ENCODE measurements at regions not wholly inside any gene's neighbourhood (a gene's known extent, or its start where the extent isn't known, plus 50 kb on each side); places are given as distances from the start of the nearest gene placed in this dataset.
"Not testable (repeated sequence)": the region's sequence is repeated elsewhere in the genome, so short reads cannot be mapped to it uniquely, and the experiment has no call there.

DNA sequence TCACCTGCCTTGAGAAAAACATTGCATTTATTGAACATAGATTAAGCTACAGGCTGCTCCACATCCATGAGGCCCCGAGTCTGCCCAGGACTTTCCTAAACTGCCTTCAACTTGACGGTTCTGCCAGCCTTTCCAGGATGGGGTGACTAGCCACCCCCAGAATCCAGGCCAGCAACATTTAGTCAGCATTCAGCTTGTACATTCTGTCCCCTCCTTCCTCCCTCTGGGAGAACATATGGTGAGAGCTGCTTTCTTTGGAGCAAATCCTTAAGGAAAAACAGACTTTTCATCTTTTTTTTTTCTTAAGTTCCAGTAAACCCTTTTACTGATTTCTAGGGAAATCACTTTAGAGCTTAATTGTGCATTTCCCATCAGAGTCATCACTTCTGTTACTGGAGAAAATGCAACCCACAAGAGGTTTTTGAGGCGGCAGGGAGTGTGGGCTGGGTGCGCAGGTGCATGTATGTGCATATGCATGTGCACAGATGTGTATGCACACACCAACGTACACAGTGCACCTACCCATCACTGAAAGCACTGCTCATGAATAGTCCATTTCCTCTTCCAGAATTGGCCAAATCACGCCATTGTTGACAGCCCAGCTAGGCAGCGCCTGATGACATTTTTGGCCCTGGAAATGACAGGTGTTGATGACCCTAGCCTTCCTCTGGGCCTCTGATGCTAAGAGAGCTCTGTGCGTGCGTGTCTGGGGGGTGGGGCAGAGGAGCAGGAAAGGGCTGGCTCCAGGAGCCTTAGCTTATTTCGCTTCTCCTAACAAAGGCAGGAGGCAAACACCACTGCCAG lies 145.6 kb downstream of the HSD17B3 start:
- DNase-seq = no peak

DNA sequence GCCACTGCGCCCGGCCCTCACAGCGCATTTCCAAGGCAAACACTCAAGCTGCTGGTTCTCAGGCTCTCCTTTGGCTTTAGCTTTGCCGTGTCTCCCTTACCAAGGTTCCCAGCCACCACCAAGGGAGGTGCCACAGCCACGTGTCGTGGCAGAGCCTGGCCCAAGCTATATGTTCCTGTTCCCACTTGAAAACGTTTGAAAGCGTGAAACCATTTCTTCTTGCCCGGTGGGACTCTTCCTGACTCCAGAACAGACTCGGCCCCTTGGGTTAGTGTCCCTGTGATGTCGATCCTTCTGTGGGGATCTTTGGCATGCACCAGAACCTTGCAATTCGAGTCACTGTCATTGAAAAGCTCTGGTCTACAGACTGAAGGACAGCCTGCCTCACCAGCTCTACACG lies 147.9 kb downstream of the HSD17B3 start:
- DNase-seq = no peak

DNA sequence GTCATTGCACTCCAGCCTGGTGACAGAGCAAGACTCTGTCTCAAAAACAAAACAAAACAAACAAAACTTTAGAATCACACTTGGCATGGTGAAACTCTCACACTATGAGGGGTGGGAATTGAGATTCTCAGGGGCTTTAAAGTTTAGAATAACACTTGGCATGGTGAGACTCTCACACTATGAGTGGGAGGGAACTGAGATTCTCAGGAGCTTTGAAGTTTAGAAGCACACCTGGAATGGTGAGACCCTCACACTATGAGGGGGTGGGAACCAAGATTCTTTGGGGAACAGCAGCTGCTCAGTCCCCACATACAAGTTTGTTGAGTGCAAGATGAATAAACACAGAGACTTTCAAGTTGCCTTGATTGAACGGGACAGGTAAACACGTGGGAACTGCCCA lies 149.4 kb downstream of the HSD17B3 start:
- no peak for DNase-seq

DNA sequence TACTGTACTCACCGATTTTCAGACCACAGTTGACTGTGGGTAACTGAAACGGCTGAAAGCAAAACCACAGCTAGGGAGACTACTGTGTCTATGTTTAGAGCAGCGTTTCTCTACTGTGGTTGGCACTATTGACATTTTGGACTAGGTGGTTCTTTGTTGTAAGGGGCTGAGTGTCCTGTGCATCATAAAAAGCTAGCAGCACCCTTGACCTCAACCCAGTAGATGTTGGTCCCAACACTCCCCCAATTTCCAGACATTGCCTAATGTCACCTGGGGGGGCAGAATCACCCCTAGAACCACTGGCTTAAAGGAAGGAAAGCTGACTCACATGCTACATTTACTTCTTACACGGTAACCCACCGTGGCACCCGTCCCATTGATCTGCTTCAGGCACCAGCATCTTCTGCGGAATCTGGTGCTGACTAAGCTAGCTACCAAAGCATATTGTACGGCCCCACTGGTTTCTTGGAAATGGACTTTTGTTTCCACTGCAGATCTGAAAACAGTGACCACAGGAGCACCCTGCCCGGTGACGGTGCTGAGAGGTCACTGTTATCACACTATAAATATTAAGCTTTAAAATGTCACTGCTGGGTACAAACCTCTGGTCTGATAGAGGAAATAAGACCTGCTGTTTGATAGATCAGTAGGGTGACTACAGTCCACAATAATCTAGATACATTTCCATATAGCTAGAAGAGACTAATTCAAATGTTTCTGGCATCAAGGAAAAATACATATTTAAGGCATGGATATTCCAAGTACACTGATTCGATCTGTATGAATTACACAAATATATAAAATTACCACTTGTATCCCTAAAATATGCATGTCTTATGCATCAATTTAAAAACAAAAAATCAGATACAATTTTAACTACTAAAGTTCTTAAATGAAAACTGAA lies 151.4 kb downstream of the HSD17B3 start:
- no peak for DNase-seq

DNA sequence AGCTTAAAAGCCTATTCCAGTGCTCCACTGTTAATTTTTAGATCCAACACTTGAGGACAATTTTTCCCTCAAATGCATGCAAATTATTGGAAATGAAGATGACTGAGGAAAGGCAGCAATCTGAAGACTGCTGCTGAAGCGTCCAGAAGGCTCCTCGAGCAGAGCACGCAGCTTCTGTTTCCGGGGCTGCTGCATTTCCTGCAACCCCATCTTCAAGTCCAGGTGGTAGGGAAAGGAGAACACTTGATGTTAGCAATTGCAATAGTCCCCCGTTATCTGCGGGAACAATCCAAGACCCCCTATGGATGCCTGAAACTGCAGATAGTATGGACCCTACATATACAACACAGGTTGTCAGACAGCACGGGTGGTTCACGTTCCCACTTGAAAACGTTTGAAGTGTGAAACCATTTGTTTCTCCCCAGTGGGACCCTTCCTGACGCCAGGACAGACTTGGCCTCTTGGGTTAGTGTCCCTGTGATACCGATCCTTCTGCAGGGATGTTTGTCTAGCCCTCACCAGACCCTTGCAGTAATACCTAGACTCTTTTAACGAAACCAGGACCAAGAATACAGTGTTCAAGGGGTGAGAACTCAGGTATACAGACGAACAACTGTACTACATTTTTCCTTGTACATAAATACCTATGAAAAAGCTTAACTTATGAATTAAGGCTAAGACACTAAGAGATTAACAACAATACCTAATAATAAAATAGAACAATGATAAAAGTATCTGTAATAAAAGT lies 152.3 kb downstream of the HSD17B3 start:
- no peak for DNase-seq

DNA sequence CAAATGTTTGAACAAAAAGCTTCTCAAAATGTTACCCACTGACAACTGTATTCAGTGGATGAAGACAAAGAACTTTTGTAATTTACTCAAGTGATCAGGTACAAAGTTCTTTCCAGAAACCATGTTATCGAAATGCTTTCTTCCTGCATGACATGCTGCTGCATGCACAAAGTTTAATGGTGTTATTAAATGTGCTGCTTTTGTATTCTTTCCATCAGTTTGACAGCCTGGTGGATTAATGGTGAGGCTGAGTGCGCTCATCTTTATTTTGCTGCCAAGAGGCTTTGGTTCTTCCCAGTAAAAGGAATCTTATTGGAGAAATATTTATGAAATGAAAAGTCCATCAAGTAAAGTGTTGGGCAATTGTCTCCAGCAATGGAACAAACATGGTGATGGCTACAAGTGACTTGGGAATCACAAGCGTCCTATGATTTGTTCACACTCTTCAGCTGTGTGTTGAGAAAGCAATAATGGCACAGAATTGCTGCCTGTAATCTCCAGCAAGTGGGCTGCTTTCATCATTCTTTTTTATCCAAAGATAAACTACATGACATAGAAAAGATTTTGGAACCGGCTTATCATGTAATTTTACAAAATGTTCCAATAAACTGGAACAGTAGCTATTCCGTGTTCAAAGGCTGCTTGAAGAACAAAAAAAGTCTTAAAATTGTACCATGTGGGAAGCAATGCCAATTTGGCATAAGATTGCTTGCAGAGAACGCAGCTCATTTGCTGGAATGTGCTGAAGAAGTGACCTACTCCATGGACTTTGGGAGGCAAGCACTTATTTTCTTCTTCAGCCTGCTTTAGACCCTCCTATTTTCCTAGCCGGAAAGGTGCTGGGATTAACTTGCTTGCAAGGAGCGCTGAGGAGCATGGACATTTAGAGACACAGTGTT lies 153.1 kb downstream of the HSD17B3 start:
- DNase-seq = no peak

DNA sequence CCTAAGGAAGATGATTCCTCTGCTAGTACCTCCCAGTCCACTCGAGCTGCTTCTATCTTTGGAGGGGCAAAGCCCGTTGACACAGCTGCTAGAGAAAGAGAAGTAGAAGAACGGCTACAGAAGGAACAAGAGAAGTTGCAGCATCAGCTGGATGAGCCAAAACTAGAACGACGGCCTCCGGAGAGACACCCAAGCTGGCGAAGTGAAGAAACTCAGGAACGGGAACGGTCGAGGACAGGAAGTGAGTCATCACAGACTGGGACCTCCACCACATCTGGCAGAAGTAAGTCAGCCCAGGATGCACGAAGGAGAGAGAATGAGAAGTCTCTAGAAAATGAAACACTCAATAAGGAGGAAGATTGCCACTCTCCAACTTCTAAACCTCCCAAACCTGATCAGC lies 154.9 kb downstream of the HSD17B3 start:
- DNase-seq = not testable (repeated sequence)

DNA sequence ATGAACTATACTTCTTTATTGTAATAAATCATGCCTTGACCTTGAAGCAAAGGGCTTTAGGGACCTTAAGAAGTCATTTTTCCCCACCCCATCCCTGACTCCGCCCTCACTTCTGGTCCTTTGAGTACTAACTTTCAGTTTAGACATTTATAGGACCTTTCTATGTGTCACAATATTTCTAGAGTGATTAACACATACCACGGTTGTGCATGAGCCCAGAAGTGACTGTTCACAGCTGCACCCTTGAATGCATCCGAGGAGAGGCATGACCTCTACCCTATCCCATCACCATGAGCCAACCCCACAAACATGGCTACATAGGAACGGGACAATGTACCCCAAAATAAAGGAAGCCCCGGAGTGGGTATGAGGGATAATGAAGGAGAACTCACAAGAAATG lies 160.3 kb downstream of the HSD17B3 start:
- no peak for DNase-seq

DNA sequence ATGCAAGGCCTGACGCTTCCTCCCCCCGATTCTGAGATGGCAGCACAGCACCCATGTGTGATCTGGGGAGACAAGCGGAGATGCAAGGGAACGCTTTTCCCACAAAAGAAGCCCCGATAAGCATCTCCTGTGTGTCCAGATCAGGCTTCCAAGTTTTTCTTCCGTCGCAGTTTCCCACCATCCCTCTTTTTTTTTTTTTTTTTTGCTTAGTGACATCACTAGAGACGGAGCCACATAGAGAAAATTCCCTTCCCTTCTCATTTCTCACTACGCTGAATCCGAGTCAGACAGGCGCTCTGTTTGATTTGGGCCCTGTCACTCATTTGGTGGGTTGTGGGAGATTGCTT lies 160.9 kb downstream of the HSD17B3 start:
- DNase-seq = no peak

DNA sequence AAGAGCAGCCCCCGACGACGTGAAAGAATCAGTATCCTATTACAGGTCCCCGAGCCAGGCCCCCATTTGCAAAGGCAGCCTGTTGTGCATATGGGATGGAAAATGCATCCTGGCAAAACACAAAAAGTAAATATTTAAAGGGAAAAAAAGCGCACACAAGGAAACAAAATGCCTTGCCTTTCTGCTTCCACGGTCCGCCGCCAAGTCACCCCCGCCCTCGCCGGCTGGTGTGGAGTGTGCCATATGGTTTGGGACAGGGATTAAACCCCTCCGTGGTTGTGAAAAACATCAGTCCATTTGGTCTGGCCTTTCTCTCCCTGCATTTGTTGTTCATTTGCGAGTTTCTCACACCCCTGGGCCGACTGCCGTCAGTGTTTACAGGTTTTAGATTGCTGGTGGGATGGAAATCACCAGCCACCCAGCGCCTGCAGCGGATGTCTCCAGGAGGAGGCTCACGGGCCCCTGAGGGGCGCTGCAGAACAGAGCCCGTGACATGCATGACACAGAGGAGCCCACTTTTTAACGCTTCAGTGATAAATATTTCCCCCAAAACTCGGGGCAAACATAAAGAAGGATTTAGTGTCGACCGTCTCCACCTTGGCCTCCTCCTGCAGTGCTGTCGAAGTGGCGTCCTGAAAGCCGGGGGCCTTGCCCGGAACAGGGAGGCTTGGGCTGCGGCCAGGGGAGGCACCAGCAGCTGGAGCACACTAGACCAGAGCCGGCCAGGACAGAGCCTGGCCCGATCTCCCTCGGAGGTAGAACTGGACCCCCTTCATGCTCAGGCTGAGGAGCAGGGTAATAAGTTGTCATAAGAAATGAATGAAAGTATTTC lies 161.5 kb downstream of the HSD17B3 start:
- no peak for DNase-seq

DNA sequence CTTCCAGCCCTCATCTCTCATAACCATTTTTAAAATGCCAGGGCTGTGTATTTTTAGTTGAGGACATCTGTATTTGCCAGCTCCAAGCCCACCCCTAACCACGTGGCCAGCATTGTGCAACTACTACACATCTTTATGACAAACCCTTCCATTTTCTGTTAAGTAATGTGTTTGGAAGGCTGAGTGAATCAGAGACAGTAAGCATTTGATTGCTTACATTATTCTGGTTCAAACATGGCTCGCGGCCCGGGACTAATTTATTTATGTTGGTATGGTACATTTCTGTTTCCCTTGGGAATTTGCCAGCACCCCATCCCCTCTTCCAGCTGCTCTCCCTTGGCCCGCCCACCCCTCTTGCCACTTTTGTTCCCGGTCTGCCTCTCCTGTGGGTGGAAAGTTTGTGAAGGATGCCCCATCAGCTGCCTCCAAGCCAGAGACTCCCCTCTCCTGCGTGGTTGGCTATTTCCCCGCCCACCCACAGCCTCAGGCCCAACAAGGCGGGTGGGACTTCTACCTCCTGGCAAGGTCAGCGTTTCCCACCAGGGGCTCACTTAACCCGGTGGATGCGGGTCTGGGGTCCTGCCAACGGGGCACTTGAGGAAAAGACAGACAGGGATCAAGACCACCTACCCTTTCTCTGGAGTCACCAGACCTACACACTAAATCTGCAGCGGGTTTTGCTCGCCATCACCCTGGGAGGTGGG lies 162.2 kb downstream of the HSD17B3 start:
- DNase-seq = no peak

DNA sequence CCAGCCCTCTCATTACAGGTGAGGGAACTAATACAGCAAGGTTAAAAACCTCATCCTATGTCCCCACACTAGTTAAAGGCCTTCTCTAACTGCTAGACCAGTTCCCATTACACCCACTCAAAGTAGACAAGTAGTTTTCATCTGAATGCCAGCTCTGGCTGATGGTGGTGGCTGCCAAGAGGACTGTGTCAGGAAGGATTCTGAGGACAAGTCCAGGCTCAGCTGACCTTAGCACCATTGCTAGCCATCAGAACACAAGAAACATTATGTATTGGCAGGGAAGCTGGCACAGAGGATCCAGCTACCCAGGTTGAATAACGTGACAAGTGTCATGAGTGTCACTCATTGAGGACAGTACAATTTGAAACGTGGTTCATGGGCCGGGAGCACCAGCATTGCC lies 163.4 kb downstream of the HSD17B3 start:
- no peak for DNase-seq

DNA sequence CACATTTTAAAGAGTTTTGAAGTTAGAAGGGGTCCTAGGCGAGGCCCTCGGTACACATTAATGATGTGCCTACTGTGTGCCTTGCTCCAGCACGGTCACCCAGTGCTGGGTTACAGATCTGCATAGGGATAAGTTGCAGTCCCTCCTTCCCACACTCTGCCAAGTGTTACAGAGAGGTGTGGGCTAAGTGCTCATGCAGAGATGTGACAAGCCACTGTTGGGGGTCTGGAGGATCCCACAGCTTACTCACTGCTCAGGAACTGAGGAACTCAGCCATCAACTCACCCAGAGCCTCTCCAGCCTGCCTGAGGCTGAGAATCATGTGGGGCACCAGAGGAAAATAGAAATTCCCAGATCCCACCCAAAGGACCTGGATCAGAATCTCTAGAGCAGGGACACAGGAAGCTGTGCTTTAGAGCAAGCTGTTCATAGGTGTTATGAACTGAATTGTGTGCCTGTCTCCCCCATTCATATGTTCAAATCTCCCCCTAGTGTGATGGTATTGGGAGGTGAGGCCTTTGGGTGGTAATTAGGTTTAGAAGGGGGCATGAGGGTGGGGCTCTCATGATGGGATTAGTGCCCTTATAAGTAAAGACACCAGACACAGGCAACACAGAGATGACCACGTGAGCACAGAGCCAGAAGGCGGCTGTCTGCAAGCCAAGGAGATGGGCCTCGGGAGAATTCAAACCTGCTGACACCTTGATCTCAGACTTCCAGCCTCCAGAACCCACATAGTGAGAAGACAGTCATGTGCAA lies 164.1 kb downstream of the HSD17B3 start:
- DNase-seq = no peak

DNA sequence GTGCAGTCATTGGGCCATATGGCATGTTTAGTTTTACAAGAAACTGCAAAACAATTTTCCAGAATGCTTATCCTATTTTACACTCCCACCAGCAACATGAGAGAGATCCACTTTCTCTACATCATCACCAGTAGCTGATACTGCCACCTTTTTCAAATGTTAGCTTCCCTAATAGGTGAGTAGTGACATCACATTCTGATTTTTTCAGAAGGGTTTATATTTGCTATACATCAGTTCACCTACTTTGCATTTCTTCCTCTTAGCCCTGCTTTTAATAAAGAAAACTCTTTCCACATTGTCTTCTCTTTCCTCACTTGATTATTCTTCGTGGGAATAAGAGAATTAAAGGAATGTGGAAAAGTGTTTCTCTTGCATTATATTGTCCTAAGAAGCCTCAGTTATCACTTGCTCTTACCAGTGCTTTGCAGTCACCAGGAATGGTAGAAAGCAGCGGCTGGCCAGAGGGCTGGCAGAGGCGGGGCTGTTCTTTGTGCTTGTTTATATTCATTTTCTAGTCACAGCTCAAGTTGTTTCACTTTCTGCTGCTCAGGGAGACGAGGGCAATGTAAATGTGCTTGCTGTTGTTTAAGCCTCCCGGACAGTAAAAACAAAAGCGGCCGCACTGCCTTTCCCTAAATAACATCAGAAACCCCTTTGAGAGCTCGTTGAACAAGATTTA lies 164.8 kb downstream of the HSD17B3 start:
- DNase-seq = no peak

DNA sequence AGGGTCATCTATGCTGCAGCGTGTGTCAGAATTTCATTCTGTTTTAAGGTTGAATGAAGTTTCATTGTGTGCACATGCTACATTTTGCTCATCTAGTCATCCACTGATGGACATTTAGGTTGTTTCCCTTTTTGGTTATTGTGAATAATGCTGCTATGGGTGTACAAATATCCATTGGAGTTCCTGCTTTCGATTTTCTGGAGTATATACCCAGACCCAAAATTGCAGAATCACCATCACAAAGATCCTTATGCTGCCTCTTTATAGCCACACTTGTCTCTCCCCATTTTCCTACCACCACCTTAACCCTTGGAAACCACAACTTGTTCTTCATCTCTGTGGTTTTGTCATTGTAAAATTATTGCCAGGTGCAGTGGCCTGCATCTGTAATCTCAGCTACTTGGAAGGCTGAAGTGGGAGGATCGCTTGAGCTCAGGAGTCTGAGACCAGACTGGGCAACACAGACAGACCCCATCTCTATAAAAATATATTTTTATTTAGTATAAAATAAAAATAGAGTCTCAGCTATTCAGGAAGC lies 166.2 kb downstream of the HSD17B3 start:
- no peak for DNase-seq

DNA sequence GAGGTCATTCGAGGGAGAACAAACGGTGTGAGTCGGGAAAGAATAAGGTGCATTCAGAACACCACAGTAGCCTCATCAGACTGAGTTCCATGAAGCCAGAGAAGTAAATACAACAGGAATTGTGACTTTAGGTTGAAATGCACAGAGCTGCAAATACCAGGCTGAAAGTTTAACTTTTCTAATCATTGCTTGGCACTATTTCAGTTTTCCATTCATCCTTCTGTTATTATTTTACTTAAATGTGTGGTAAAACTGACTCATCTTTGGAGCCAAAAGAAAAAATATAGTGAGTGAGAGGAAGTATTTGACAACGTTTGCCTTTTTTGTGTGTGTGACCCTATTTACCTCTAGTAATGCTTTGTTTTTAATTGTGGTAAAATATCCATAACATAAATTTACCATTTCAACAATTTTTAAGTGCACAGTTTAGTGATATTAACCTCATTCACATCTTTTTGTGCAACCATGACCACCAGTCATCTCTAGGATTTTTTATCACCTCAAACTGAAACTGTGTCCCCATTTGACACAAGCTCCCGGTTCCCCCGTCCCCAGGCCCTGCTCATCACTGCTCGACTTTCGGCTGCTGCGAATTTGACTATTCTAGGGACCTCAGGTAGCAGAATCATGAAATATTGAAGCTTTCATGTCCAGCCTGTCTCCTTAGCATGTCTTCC lies 166.8 kb downstream of the HSD17B3 start:
- DNase-seq = no peak

DNA sequence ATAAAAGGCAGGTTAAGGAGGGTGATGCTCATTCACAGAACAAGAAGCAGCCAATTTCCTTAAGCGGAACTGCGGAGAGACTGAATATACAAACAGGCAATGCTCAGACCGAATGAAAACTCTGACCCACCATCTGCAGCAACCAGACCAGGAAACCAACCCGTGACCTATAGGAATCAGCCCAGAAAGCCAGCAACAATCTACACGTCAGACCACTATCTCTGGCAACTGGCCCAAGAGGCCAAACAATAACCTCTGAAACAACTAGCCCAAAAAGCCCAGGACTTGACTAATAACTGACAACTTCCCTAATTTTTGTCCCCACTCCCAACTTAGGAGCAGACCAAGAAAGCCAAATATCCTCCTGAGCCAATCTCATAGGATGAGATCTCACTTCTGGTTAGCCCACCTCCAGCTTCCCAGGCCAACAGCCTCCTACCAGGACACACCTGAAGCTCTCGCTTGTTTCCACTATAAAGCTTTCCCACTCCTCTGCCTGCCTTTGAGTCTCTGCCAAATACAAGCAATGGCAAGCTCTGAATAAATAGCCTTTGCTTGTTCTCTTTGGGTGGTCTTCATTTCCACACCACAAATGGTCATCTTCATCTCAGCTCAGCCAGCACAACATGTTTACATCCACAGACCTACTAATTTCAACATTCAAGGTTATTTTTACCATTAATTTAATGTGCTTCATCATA lies 168.5 kb downstream of the HSD17B3 start:
- DNase-seq = no peak

DNA sequence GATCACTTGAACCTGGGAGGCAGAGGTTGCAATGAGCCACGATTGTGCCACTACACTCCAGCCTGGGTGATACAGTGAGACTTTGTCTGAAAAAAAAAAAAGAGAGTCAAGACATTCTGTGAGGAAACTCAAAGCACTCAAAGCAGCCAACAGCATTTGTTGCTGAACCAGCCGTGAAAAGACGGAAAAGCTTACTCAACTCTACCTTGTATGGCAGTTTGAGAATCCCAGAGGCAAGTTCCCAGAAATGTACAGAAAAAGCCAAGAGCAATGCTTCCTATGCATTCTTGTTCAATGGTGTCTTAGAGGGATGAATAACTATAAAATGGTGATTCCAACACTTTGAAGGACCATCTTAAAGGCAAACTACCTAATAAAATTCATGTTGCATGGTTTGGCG lies 170.2 kb downstream of the HSD17B3 start:
- DNase-seq = no peak

All from NCI-H1436 (cell line).